ENCODE measurements at regions not wholly inside any gene's neighbourhood (a gene's known extent, or its start where the extent isn't known, plus 50 kb on each side); places are given as distances from the start of the nearest gene placed in this dataset.
A peak's percentile ranks its signal among the peaks of the same experiment; 100 is the strongest.

DNA sequence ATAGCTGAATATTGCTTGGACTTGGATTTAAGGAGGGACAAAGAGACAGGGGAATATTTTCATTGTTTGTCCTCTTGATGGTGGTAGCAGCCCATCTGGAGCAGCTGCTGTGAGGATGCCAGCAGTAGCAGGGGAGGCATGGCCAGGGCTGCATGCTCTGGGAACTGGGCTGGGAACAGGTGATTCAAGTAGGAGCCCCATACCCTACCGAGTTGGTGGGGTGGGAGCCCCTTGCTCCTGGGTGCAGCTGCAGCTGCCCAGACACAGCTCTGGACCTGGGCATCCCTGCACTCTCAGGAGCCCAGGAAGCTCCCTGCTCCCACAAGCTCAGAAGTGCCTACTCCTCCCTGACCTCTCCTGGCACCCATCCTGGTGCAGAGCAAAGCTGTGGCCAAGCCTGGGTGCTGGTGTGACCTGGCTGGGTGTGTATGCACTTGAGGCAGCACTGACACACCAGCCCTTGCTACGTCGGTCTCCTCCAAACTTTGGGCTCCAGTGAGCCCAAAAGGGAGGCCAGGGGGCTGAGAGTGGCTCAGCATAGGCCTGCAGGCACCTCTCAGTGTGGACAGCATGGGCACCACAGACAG lies 341.8 kb upstream of the CCDC179 start:
- DNase-seq (ENCODE audit: low read depth): no peak
- H3K4me3 ChIP-seq (ENCODE audit: low read depth, low read length): no peak overlapping the region
- TF ChIP-seq, protein P1, sequence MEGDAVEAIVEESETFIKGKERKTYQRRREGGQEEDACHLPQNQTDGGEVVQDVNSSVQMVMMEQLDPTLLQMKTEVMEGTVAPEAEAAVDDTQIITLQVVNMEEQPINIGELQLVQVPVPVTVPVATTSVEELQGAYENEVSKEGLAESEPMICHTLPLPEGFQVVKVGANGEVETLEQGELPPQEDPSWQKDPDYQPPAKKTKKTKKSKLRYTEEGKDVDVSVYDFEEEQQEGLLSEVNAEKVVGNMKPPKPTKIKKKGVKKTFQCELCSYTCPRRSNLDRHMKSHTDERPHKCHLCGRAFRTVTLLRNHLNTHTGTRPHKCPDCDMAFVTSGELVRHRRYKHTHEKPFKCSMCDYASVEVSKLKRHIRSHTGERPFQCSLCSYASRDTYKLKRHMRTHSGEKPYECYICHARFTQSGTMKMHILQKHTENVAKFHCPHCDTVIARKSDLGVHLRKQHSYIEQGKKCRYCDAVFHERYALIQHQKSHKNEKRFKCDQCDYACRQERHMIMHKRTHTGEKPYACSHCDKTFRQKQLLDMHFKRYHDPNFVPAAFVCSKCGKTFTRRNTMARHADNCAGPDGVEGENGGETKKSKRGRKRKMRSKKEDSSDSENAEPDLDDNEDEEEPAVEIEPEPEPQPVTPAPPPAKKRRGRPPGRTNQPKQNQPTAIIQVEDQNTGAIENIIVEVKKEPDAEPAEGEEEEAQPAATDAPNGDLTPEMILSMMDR (IDR thresholded peaks at IDR 0.05; ENCODE audit: insufficient read depth, low read length): no peak

DNA sequence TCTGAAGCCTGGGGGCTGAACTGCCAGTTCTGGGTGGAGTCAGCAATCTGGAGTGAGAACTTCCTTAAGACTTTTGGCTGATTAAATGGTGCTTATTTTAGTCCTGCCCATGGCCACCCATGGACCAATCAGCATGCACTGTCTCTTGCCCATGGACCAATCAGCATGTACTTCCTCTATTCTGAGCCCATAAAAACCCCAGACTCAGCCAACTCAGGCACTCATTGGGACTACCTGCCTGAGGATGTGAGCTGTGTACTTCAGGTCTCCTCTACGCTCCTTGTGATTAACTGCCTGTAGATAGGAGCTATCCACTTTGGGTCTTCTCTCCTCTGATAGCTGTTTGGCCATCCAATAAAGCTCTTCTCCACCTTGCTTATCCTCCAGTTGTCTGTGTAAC lies 342.3 kb upstream of the CCDC179 start:
- TF ChIP-seq, protein P1 (IDR thresholded peaks at IDR 0.05; ENCODE audit: insufficient read depth, low read length): no peak
- DNase-seq (ENCODE audit: low read depth): no peak

DNA sequence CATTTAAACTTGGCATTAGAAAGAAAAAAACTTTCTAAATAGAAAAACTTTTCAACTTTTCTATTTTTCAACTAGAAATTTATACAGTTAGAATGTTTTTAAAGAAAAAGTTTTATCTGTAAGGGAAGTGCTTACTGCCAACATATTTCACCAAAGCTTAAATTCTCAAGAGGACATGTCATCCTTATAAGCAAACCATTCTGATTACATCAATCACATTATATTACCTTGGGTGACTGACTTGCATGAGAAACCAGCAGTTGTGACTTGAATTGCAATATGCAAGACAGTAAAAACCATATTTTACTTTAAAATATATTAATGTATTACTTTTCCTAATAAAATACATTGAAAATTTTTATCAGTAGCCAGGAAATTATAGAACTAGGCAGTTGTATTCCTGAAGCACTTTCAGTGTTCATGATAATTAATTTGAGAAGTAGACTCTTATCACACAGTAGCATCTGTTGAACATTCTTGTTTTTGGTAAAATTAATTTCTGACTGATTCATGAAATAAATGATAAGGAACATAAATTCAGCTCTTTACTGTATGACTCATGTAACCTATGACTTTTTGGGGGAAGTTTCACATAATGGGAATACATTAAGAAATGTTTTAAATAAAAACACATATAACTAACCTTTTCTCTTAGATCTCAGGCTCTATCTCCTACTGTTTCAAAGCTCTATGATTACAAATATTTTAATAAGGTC lies 345.0 kb upstream of the CCDC179 start:
- H3K4me3 ChIP-seq (ENCODE audit: low read depth, low read length): no peak overlapping the region
- TF ChIP-seq, protein P1 (IDR thresholded peaks at IDR 0.05; ENCODE audit: insufficient read depth, low read length): no peak
- peak; percentile 13 for DNase-seq (ENCODE audit: low read depth)

More for the DNA sequence above, 342.3 kb upstream of the CCDC179 start:
- H3K4me3 ChIP-seq (ENCODE audit: low read depth, low read length): no peak overlapping the region

DNA sequence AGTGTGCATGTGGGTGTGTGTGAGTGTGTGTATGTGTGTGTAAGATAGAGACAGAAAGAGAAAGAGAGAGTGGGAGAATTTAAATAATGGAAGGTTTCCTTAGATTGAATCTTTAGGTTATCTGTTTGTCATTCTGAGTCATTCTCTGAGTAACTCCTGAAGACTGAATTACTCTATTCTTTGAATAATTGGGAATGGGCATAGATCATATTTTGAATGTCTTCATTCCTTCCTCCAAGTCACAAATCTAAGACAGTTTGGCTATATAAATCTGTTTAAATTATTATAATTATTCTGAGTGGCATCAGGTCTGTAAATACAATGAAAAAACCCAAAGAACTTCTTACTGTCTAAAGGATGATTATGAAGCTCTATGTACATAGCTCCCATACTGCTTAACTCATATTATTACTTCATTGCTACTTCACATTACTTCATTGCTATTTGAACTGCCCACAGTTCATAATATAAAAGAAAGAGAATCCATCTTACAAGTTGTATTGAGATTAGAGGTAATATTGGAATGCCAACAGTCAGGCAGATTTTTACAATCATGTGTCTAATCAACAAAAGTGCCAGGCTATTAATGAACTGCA lies 346.6 kb upstream of the CCDC179 start:
- no peak for DNase-seq (ENCODE audit: low read depth)
- TF ChIP-seq, protein P1 (IDR thresholded peaks at IDR 0.05; ENCODE audit: insufficient read depth, low read length): no peak
- H3K4me3 ChIP-seq (ENCODE audit: low read depth, low read length): no peak overlapping the region

DNA sequence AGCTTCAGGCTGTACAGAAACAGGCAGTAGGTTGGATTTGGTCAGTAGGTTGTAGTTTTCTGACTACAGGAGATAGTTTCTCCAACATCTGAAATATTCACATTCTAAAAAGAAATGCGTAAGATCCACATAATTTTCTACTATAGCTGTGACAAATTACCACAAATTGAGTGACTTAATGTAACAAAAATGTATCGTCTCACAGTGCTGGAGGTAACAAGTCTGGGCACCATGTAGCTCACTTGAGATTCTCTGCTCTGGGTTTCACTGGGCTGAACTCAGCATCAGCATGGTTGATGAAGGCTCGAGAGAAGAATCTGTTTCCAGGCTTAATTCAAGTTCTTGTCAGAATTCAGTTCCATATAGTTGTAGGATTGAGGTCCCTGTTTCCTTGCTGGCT lies 350.9 kb upstream of the CCDC179 start:
- DNase-seq (ENCODE audit: low read depth): no peak
- TF ChIP-seq, protein P1 (IDR thresholded peaks at IDR 0.05; ENCODE audit: insufficient read depth, low read length): no peak
- H3K4me3 ChIP-seq (ENCODE audit: low read depth, low read length): no peak overlapping the region

DNA sequence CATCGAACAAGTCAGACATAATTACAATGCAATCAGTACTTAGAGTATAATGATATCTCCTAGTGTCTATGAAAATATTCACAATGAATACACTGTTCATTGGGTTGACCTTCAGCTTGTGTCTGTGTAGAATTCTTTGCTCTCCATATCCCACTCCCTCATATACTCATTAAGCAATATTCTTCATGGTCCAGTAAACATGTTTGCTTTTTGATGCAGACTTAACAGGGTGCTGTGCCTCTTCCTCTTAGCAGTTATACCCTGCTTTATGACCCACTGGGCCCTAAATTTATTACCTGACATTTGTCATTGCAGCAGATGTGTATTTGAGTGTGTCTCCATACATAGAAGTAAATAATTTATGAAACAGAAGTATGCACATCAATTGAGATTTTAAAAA lies 352.5 kb upstream of the CCDC179 start:
- H3K4me3 ChIP-seq (ENCODE audit: low read depth, low read length): no peak overlapping the region
- DNase-seq (ENCODE audit: low read depth): no peak
- TF ChIP-seq, protein P1 (IDR thresholded peaks at IDR 0.05; ENCODE audit: insufficient read depth, low read length): no peak

All from fibroblast of the aortic adventitia (primary cell).